GM12892 (cell line): ENCODE measurements at regions not wholly inside any gene's neighbourhood (a gene's known extent, or its start where the extent isn't known, plus 50 kb on each side); places are given as distances from the start of the nearest gene placed in this dataset.

ENCODE experiments used
- POLR2A ChIP-seq: IDR thresholded peaks from 2 replicates; pipeline ENCODE4 v1.6.1; 2011; ENCODE audit warnings: low read depth, low read length, control low read depth
- TAF1 ChIP-seq: IDR thresholded peaks from 2 replicates; pipeline ENCODE4 v1.6.1; 2011; ENCODE audit warnings: low read depth, mild to moderate bottlenecking, control low read depth, low read length, borderline replicate concordance

DNA sequence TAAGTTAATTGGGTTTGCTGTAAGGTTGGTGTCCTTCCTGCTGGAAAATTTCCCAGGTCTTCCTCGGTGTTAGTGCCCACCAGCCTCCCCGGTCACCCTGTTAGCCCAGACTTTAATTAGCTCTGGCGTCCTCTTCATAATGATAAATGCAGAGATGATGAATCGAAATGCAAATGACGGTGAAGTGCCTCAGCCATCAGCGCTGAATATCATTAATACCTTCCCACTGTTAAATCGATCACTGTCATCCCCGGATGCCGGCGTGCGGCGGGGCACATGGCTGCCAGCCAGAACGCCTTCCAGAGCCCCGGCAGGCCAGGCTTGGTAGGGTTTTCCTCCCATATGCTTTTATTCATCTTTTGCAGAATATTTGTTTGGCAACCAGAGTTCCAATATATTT, 204.5 kb downstream of the IRX2 start:
- TF ChIP-seq TAF1 = no peak
- no peak for TF ChIP-seq POLR2A
